OCI-LY1 (cell line): ENCODE measurements at regions not wholly inside any gene's neighbourhood (a gene's known extent, or its start where the extent isn't known, plus 50 kb on each side); places are given as distances from the start of the nearest gene placed in this dataset.

ENCODE experiments used
- H2AFZ ChIP-seq: fragments of 200-600 bp; sonication (generic), shearing (Covaris generic); 2 replicates; pipeline ENCODE4 v1.6.0; 2014; ENCODE audit warnings: antibody characterized with exemption, mild to moderate bottlenecking, low read length
- H3F3A ChIP-seq: fragments of 200-600 bp; sonication (generic), shearing (Covaris generic); 2 replicates; pipeline ENCODE4 v1.6.0; 2014; ENCODE audit warnings: mild to moderate bottlenecking, antibody characterized with exemption, low read length, moderate library complexity; ENCODE audit not compliant: insufficient read depth
- H3K27ac ChIP-seq: fragments of 200-600 bp; sonication (generic); 2 replicates; pipeline ENCODE4 v1.5.1; 2014; ENCODE audit warnings: low read length, mixed run types, mild to moderate bottlenecking, low read depth; ENCODE audit not compliant: poor library complexity, severe bottlenecking
- H3K27me3 ChIP-seq: fragments of 200-600 bp; sonication (generic); 2 replicates; pipeline ENCODE4 v1.6.0; 2014; ENCODE audit warnings: antibody characterized with exemption, mild to moderate bottlenecking, low read length, moderate library complexity; ENCODE audit not compliant: insufficient read depth
- H3K36me3 ChIP-seq: fragments of 200-600 bp; sonication (generic); 2 replicates; pipeline ENCODE4 v1.6.1; 2014; ENCODE audit warnings: mild to moderate bottlenecking, antibody characterized with exemption, low read length, moderate library complexity, mixed read lengths; ENCODE audit not compliant: insufficient read depth
- H3K4me1 ChIP-seq: fragments of 200-600 bp; sonication (generic); 2 replicates; pipeline ENCODE4 v1.5.1; 2014; ENCODE audit warnings: mild to moderate bottlenecking, low read length, moderate library complexity; ENCODE audit not compliant: insufficient read depth, severe bottlenecking
- H3K4me2 ChIP-seq: fragments of 200-600 bp; sonication (generic), shearing (Covaris generic); 2 replicates; pipeline ENCODE4 v1.6.1; 2014; ENCODE audit warnings: low read length
- H3K4me3 ChIP-seq: fragments of 200-600 bp; sonication (generic); 2 replicates; pipeline ENCODE4 v1.5.1; 2014; ENCODE audit warnings: low read length, low read depth, mild to moderate bottlenecking, mixed read lengths; ENCODE audit not compliant: poor library complexity, severe bottlenecking
- H3K79me2 ChIP-seq: fragments of 200-600 bp; shearing (Covaris generic); 2 replicates; pipeline ENCODE4 v1.6.1; 2016; ENCODE audit warnings: mixed run types, low read length, mixed read lengths; ENCODE audit not compliant: insufficient read depth
- H3K9ac ChIP-seq: fragments of 200-600 bp; sonication (generic), shearing (Covaris generic); 2 replicates; pipeline ENCODE4 v1.6.1; 2014; ENCODE audit warnings: mild to moderate bottlenecking, low read length, mixed read lengths
- H3K9me2 ChIP-seq: fragments of 200-600 bp; sonication (generic), shearing (Covaris generic); 2 replicates; pipeline ENCODE4 v1.6.1; 2014; ENCODE audit warnings: low read depth, mild to moderate bottlenecking, low read length, mixed read lengths
- H3K9me3 ChIP-seq: fragments of 200-600 bp; shearing (Covaris generic); 2 replicates; pipeline ENCODE4 v1.6.1; 2014; ENCODE audit warnings: low read length, mixed read lengths
- H4K20me1 ChIP-seq: fragments of 200-600 bp; sonication (generic), shearing (Covaris generic); 2 replicates; pipeline ENCODE4 v1.6.0; 2016; ENCODE audit warnings: mild to moderate bottlenecking, low read length; ENCODE audit not compliant: insufficient read depth
- EZH2 ChIP-seq: fragments of 200-600 bp; sonication (generic), shearing (Covaris generic); IDR thresholded peaks from 2 replicates; pipeline ENCODE4 v1.8.0; 2017; ENCODE audit warnings: borderline replicate concordance, mixed run types, mild to moderate bottlenecking, antibody characterized with exemption, low read length, moderate library complexity, mixed read lengths
- TF ChIP-seq, protein P1 (sequence below): fragments of 200-600 bp; sonication (generic), shearing (Covaris generic); IDR thresholded peaks from 2 replicates; pipeline ENCODE4 v1.5.1; 2017; ENCODE audit warnings: mild to moderate bottlenecking, antibody characterized with exemption, low read length, moderate library complexity, mixed read lengths

DNA sequence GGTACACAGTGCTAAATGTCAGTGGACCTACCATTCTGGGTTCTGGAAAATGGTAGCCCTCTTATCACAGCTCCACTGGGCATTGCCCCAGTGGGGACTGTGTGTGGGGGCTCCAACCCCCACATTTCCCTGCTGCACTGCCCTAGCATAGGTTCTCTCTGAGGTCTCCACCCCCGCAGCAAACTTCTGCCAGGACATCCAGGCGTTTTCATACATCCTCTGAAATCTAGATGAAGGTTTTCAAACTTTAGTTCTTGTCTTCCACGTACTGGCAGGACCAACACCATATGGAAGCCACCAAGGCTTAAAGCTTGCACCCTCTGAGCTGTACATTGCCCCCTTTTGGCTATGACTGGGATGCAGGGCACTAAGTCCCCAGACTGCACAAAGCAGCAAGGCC, 788.2 kb upstream of the ALCAM start:
- Histone ChIP-seq H3K9me2 (no peaks in the 10 kb centered on the region), H4K20me1 (no peaks in the 10 kb centered on the region), H3K9ac (no peak overlapping the region), H3K27ac (no peak overlapping the region), H3K4me1 (no peaks in the 10 kb centered on the region), H3K9me3 (peaks cover 17% of the 10 kb centered on the region), H3K27me3 (no peaks in the 10 kb centered on the region), H3K4me2 (no peak overlapping the region), H3F3A (no peaks in the 10 kb centered on the region), H3K79me2 (no peaks in the 10 kb centered on the region), H3K4me3 (no peak overlapping the region), H3K36me3 (no peaks in the 10 kb centered on the region), H2AFZ (no peak overlapping the region)
- TF ChIP-seq, protein P1, sequence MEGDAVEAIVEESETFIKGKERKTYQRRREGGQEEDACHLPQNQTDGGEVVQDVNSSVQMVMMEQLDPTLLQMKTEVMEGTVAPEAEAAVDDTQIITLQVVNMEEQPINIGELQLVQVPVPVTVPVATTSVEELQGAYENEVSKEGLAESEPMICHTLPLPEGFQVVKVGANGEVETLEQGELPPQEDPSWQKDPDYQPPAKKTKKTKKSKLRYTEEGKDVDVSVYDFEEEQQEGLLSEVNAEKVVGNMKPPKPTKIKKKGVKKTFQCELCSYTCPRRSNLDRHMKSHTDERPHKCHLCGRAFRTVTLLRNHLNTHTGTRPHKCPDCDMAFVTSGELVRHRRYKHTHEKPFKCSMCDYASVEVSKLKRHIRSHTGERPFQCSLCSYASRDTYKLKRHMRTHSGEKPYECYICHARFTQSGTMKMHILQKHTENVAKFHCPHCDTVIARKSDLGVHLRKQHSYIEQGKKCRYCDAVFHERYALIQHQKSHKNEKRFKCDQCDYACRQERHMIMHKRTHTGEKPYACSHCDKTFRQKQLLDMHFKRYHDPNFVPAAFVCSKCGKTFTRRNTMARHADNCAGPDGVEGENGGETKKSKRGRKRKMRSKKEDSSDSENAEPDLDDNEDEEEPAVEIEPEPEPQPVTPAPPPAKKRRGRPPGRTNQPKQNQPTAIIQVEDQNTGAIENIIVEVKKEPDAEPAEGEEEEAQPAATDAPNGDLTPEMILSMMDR: no peak
- TF ChIP-seq EZH2: no peak

DNA sequence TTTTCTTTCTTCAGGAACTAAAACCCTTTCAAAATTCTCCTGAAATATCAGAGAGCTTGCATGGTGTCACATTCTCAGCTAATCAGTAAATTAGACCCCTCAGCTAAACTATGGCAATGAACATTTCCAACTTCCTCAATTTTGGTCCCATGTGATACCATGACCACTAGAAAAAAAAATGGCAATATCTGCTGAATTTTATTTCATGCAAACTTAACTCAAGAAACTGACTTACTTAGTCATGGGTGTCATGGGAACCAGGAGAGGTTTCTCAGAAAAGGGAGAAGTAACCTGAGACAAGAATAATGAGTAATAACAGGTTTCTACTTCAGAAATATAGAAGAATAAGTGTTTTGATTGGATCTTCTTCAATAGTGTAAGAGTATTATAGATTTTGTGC, 784.6 kb upstream of the ALCAM start:
- no peaks in the 10 kb centered on the region for H4K20me1 ChIP-seq
- H3K4me2 ChIP-seq: no peak overlapping the region
- no peak overlapping the region for H3K27ac ChIP-seq
- H3K27me3 ChIP-seq: no peaks in the 10 kb centered on the region
- H3K4me1 ChIP-seq: no peaks in the 10 kb centered on the region
- H3K9me3 ChIP-seq: peaks cover 12% of the 10 kb centered on the region; the same call in 1 of the 2 replicates
- H3K9ac ChIP-seq: no peak overlapping the region
- H3K4me3 ChIP-seq: no peak overlapping the region
- no peaks in the 10 kb centered on the region for H3K79me2 ChIP-seq
- no peaks in the 10 kb centered on the region for H3F3A ChIP-seq
- no peaks in the 10 kb centered on the region for H3K36me3 ChIP-seq
- H2AFZ ChIP-seq: no peak overlapping the region
- TF ChIP-seq, protein P1: no peak
- TF ChIP-seq EZH2: no peak
- no peaks in the 10 kb centered on the region for H3K9me2 ChIP-seq

DNA sequence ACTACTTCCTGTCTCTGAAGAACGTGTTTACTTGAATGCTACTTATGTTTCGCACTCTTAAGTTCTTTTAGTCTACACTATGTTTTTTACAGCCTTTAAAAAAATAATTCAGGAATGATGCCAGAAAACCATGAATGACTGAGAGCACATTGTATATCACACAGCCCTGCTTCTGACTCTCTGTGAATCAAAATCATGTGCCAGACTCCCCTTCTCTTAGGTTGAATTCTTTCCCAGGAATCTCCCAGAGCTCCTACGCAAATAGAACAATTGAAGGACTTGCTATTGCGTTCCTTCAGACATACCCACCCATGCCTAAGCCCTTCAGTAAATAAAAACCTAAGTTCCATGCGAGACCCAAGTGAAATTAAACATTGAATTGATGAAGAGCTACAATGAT, 782.0 kb upstream of the ALCAM start:
- TF ChIP-seq, protein P1: no peak
- TF ChIP-seq EZH2: no peak
- Histone ChIP-seq H3F3A (no peaks in the 10 kb centered on the region), H3K79me2 (no peaks in the 10 kb centered on the region), H3K9ac (no peak overlapping the region), H3K9me3 (no peaks in the 10 kb centered on the region; the same call in 1 of the 2 replicates), H3K36me3 (no peaks in the 10 kb centered on the region), H2AFZ (no peak overlapping the region), H4K20me1 (no peaks in the 10 kb centered on the region), H3K4me1 (no peaks in the 10 kb centered on the region), H3K9me2 (no peaks in the 10 kb centered on the region), H3K27me3 (no peaks in the 10 kb centered on the region), H3K4me2 (no peak overlapping the region), H3K27ac (no peak overlapping the region), H3K4me3 (no peak overlapping the region)
